ENCODE measurements at regions not wholly inside any gene's neighbourhood (a gene's known extent, or its start where the extent isn't known, plus 50 kb on each side); places are given as distances from the start of the nearest gene placed in this dataset.

- H3K4me1 ChIP-seq (ENCODE audit: control insufficient read depth, extremely low read depth, insufficient read depth, low read length): peaks cover 25% of the 10 kb centered on the region
- no peak overlapping the region for H3K27ac ChIP-seq (ENCODE audit: insufficient read depth, low read depth, low read length)
- no peaks in the 10 kb centered on the region for H3K79me2 ChIP-seq (ENCODE audit: control insufficient read depth, insufficient read depth, low read length)
- DNase-seq (ENCODE audit: low read depth, low spot score): no peak
- H3K4me2 ChIP-seq (ENCODE audit: insufficient read depth, low read length): no peak overlapping the region
- FAIRE-seq: no peak
- TF ChIP-seq MYC (IDR thresholded peaks at IDR 0.05; ENCODE audit: low read depth, low read length): no peak
- no peak for TF ChIP-seq MAX (IDR thresholded peaks at IDR 0.05; ENCODE audit: insufficient read depth, insufficient read length)
- no peak for TF ChIP-seq EZH2 (IDR thresholded peaks at IDR 0.05; ENCODE audit: borderline replicate concordance, low read depth, low read length, severe bottlenecking)
- TF ChIP-seq FOS (IDR thresholded peaks at IDR 0.05; ENCODE audit: borderline replicate concordance, insufficient read depth, low read length): no peak
- no peak for TF ChIP-seq POLR2A (IDR thresholded peaks at IDR 0.05; ENCODE audit: low read depth, low read length)
- TF ChIP-seq CTCF (IDR thresholded peaks at IDR 0.05; ENCODE audit: extremely low read depth in 1 of 2, insufficient read depth in 1 of 2, low read depth in 1 of 2, low read length in 2 of 2): no peak
- no peak for TF ChIP-seq GATA2 (IDR thresholded peaks at IDR 0.05; ENCODE audit: insufficient read depth, insufficient read length, low read depth, low read length)
- no peak for TF ChIP-seq JUN (IDR thresholded peaks at IDR 0.05; ENCODE audit: borderline replicate concordance, insufficient read depth, insufficient read length, low read depth)
- no peak for TF ChIP-seq POLR2AphosphoS5 (IDR thresholded peaks at IDR 0.05; ENCODE audit: insufficient read depth, low read depth, low read length)
- no peaks in the 10 kb centered on the region for H3K9me1 ChIP-seq (replicated peaks; ENCODE audit: control insufficient read depth, extremely low read depth, insufficient read depth, low read length)
- H3K27me3 ChIP-seq (ENCODE audit: control insufficient read depth in 2 of 2, insufficient read depth in 2 of 2, low read length in 2 of 2): no peaks in the 10 kb centered on the region
- intact Hi-C loops (cut with micrococcal nuclease): no loop called here
- POLR2A ChIA-PET: no interaction called here
- H3K9me3 ChIP-seq (replicated peaks; ENCODE audit: control insufficient read depth, insufficient read depth, low read length): no peaks in the 10 kb centered on the region
- CTCF ChIA-PET: interaction anchor here (1.5 kb wide), 1 partner anchor 12 kb away, joined by 3 read pairs; no protein-coding TSS in a partner anchor
- no peak overlapping the region for H3K4me3 ChIP-seq (replicated peaks in 1 of 3; ENCODE audit: insufficient read depth in 1 of 3, low read depth in 1 of 3, low read length in 3 of 3)
- no peak overlapping the region for H2AFZ ChIP-seq (ENCODE audit: low read depth, low read length)
- H3K36me3 ChIP-seq (ENCODE audit: control insufficient read depth in 2 of 2, extremely low read depth in 1 of 2, insufficient read depth in 2 of 2, low read length in 2 of 2): no peaks in the 10 kb centered on the region
- dilution Hi-C loops (cut with MboI; ENCODE audit: extremely low pct_ligation_motif_present, low sequenced_read_pairs): no loop called here
- no peak overlapping the region for H3K9ac ChIP-seq (replicated peaks; ENCODE audit: extremely low read depth, insufficient read depth, low read length)
- H4K20me1 ChIP-seq (replicated peaks; ENCODE audit: control insufficient read depth, extremely low read depth, insufficient read depth, low read length): no peaks in the 10 kb centered on the region
- no TSS peak for BruUV-seq (replicated peaks)
Observed at GRCh38 chr11:80819271-80819670, 1378.4 kb upstream of the TENM4 start.
